ENCODE measurements at regions not wholly inside any gene's neighbourhood (a gene's known extent, or its start where the extent isn't known, plus 50 kb on each side); places are given as distances from the start of the nearest gene placed in this dataset.

DNA sequence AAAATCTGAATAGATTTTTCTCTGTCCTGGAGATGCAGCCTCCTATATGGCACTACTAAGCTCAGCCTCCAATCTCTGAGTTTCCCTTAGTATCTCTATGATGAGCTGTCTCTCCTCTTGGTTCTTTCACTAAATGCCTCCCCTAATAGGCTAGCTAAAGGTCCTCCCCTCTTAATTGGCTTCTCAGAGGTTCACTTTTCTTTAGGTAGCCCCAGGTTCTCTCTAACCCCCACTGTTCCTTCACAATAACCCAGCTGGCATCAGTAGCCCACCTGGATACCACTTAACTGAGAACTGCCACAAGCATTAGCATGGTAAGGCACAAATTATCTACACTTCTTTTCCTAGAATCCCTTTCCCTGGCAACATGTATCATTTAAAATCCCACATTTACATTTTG is 523.2 kb downstream of the IGSF11 start:
- no peak for DNase-seq (ENCODE audit: low read depth)
- TF ChIP-seq, protein P1, sequence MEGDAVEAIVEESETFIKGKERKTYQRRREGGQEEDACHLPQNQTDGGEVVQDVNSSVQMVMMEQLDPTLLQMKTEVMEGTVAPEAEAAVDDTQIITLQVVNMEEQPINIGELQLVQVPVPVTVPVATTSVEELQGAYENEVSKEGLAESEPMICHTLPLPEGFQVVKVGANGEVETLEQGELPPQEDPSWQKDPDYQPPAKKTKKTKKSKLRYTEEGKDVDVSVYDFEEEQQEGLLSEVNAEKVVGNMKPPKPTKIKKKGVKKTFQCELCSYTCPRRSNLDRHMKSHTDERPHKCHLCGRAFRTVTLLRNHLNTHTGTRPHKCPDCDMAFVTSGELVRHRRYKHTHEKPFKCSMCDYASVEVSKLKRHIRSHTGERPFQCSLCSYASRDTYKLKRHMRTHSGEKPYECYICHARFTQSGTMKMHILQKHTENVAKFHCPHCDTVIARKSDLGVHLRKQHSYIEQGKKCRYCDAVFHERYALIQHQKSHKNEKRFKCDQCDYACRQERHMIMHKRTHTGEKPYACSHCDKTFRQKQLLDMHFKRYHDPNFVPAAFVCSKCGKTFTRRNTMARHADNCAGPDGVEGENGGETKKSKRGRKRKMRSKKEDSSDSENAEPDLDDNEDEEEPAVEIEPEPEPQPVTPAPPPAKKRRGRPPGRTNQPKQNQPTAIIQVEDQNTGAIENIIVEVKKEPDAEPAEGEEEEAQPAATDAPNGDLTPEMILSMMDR (IDR thresholded peaks at IDR 0.05; ENCODE audit: low read depth, low read length) = no peak
- TF ChIP-seq, protein P2, sequence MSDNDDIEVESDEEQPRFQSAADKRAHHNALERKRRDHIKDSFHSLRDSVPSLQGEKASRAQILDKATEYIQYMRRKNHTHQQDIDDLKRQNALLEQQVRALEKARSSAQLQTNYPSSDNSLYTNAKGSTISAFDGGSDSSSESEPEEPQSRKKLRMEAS (IDR thresholded peaks at IDR 0.05; ENCODE audit: low read depth, low read length) = no peak
- TF ChIP-seq MYC (IDR thresholded peaks at IDR 0.05; ENCODE audit: low read depth, low read length) = no peak
- TF ChIP-seq POLR2A (IDR thresholded peaks at IDR 0.05; ENCODE audit: extremely low read depth, insufficient read length) = no peak
- H3K4me3 ChIP-seq (ENCODE audit: low read depth, low read length) = no peak overlapping the region

DNA sequence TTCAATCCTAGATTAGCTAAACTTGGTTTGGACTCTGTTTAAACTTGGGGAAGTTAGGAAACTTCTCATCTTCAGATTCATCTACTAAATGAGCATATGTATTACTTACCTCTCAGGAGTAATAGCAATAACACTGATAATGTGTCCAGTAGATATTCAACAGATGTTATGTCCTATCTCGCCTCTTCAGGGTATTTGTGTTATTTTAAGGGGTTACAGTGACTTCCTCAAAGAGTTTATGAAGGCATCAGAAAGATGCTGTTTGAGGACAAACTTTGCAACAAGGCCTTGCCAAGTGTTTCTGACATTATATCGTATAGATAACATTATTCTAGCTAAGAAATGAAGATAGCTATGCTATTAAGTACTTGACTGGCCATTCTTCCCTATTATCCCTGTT is 522.3 kb downstream of the IGSF11 start:
- no peak overlapping the region for H3K4me3 ChIP-seq (ENCODE audit: low read depth, low read length)
- TF ChIP-seq, protein P2 (IDR thresholded peaks at IDR 0.05; ENCODE audit: low read depth, low read length) = no peak
- no peak for TF ChIP-seq MYC (IDR thresholded peaks at IDR 0.05; ENCODE audit: low read depth, low read length)
- TF ChIP-seq, protein P1 (IDR thresholded peaks at IDR 0.05; ENCODE audit: low read depth, low read length) = no peak
- TF ChIP-seq POLR2A (IDR thresholded peaks at IDR 0.05; ENCODE audit: extremely low read depth, insufficient read length) = no peak
- DNase-seq (ENCODE audit: low read depth) = no peak

DNA sequence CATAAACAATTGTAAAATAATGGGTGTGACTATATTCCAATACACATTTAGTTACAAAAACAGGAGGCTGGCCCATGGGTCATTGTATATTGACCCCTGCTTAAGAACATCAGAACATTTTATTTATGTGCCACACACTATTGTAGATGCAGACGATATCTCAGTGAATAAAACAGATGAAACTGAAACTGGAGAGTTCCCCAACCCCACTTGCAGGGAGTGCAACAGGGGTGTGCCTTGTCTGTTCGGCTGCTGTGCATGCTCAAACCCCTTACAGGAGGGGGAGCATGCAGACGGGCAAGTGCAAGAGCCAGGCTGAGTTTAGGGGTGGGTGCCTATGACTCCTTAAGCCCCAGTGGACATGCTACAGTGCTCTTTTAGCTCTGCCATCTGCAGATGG is 509.6 kb downstream of the IGSF11 start:
- TF ChIP-seq, protein P2 (IDR thresholded peaks at IDR 0.05; ENCODE audit: low read depth, low read length) = no peak
- TF ChIP-seq POLR2A (IDR thresholded peaks at IDR 0.05; ENCODE audit: extremely low read depth, insufficient read length) = no peak
- TF ChIP-seq MYC (IDR thresholded peaks at IDR 0.05; ENCODE audit: low read depth, low read length) = no peak
- TF ChIP-seq, protein P1 (IDR thresholded peaks at IDR 0.05; ENCODE audit: low read depth, low read length) = no peak
- H3K4me3 ChIP-seq (ENCODE audit: low read depth, low read length) = no peak overlapping the region
- no peak for DNase-seq (ENCODE audit: low read depth)

DNA sequence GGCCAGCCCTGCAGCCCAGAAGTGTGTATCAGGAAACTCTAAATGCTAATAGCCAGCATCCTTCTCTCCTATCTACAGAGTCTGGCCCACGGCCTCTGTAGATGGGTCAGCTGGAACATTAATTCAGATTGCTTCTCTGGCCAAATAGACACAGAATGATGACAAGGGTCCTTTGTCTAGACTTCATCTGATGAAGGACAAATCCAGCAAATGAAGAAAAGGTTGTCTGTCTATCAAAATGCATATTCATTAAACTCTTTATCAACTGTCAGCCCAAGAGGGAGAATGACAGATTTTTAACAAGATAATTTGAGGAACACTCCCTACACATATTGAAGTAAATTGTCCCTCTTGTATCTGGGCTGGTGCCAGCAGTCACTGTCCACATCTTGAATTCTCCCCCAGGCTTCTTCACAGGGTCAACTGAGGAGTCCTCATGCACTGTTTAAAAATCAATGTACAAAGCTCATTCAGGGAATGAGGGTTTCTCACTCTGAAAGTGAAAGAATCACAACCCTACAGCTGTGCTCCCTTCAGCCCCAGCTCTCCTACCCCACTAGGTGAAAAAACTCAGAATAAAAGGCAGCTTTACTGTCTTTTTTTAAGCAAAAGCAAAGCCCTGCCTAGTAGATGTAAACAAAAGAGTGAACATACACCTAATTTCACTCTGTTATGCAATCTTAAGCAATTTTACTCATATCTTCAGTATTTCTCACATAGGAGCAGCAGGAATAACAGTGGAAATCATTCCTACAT is 507.7 kb downstream of the IGSF11 start:
- TF ChIP-seq POLR2A (IDR thresholded peaks at IDR 0.05; ENCODE audit: extremely low read depth, insufficient read length) (no peak), MYC (IDR thresholded peaks at IDR 0.05; ENCODE audit: low read depth, low read length) (no peak)
- TF ChIP-seq, protein P2 (IDR thresholded peaks at IDR 0.05; ENCODE audit: low read depth, low read length) = no peak
- TF ChIP-seq, protein P1 (IDR thresholded peaks at IDR 0.05; ENCODE audit: low read depth, low read length) = no peak
- H3K4me3 ChIP-seq (ENCODE audit: low read depth, low read length) = no peak overlapping the region
- no peak for DNase-seq (ENCODE audit: low read depth)

DNA sequence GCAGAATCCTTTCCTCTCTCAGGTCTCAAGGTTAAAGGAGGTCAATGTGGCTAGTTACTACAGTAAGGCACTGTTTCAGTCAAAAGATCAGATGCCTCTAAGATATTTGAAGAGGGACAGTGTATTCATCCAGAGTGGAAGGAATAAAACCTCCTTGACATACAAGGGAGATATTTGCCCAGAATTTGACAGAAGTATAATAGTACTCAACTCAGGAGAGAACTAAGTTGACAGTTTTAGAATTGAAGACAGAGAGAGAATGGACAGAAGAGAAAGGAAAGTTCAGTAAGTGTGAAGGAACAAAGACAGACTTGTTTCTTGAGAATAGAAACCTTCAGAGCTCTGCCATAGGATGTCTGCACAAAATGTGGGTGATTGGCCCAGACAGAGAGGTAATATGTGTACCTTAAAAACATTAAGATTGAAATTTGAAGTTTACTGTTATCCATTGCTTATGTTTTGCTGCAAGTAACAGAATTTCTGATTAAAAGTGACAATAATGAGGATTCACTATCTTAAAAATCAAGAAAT is 507.1 kb downstream of the IGSF11 start:
- DNase-seq (ENCODE audit: low read depth) = no peak
- no peak overlapping the region for H3K4me3 ChIP-seq (ENCODE audit: low read depth, low read length)
- TF ChIP-seq MYC (IDR thresholded peaks at IDR 0.05; ENCODE audit: low read depth, low read length) = no peak
- TF ChIP-seq POLR2A (IDR thresholded peaks at IDR 0.05; ENCODE audit: extremely low read depth, insufficient read length) = no peak
- TF ChIP-seq, protein P2 (IDR thresholded peaks at IDR 0.05; ENCODE audit: low read depth, low read length) = no peak
- TF ChIP-seq, protein P1 (IDR thresholded peaks at IDR 0.05; ENCODE audit: low read depth, low read length) = no peak
